Brain pericyte (primary cell): ENCODE measurements at regions not wholly inside any gene's neighbourhood (a gene's known extent, or its start where the extent isn't known, plus 50 kb on each side); places are given as distances from the start of the nearest gene placed in this dataset.

ENCODE experiments used
- DNase-seq: peaks from one replicate; pipeline ENCODE4 v3.0.0-alpha.2; 2012; ENCODE audit warnings: low read depth, low spot score

DNA sequence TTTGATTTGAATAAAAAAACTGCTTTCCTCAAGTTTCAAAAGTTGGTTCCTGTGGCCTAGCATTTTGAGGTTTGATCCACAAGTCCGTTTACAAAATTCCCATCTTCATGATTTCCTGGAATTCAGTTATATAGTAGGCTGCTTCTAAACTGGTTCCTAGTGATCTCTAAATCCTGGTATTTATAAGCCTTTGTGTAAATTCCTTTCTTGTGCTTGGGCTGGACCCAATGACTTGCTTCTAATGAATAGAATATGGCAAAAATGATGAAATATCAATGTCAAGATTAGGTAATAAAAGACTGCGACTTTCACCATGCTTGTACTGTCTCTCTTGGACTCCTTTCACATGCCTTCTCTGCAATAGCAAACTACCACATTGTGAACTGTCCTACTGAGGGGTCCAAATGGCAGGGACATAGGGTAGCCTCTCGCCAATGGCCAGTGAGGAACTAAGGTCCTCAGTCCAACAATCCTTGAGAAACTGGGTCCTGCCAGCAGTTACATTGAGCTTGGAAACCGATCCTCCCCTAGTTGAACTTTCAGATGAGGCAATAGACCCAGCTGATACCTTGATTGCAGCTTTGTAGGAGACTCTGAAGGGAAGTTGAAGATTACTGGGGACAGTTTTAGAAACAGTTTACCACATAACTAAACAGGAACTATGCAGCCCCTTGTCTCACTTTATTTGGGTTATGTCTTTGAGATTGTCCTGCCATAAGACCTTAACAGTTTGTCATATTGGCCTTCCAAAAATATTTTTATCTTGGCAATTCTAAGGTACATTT is 303.9 kb upstream of the TBC1D5 start:
- DNase-seq = no peak

DNA sequence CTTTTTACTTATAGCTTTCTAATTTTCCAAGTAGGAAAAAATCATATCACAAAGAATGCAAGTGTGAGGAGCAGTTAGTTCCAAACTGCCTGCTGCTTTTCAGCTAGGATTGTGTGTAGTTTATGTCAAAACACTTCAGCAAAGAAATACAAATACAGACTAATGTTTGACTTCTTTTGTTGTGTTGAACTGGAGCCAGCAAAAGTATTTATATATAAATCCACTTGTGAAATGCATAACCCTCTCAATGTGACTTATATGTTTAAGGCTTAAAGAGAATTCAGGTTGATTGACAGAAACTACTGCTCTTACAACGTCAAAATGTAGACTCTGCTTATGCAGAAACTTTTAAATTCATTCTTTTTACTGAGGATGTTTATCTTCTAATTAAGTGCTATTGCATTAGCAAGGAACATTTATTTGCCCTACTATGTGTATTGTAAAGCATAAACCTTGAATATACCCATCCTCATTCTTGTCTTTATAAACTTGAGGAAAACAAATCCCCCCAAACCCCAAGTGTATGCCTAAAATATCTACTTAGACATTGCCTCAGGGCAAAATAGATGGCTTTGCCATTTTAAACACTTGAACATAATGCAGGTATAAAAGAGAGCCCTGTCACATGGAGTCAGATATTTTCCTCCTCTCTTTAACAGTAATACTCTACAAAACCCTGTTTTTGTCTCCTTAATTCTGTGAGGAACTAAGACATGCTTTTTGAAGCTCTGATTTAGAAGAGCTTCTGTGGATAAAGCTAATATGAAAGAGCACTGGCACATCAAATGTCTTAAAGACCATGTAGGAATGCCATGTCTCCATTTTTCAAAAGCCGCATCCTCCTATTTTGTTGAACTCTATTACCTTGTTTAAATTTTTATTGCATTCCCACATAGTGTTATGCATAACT is 302.8 kb upstream of the TBC1D5 start:
- DNase-seq = no peak

GRCh38 chr3:18044191-18044590 is 301.8 kb upstream of the TBC1D5 start:
- no peak for DNase-seq

GRCh38 chr3:18036450-18036815 is 294.0 kb upstream of the TBC1D5 start:
- no peak for DNase-seq

DNA sequence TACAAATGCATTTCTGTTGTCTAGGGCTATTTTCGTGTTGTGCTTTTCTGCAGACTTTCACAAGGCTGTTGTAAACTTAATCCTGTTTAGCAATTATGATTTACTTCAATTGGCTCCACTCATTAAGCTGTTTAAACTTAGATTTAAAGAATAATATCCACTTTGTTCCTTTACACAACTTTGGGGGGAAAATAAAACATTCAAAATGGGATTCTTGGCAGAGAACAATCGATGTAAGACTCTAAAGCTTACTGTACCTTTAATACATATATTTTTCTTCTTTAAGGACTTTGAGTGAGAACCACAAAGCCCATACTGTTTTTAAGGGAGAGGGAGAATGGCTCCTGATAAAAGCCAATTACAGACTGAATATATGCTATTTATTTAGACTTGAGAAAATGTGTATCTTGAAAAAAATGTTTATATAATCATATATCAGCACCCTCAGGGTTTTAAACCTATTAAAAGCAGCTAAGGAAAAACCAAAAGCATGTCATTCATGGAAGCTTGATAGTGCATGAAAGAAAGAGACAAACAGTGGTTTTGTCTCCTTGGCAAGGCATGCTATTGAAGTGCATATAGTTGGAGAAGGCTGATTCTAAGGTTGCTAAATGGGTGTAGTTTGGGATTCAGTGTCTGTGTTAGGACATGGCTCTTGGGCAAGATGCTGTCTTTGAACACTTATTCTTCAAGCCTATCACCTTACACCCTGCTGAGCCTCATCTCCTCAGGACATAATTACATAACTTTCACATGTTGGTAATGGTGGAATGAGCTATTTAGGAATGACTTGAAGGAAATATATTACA is 293.4 kb upstream of the TBC1D5 start:
- no peak for DNase-seq

DNA sequence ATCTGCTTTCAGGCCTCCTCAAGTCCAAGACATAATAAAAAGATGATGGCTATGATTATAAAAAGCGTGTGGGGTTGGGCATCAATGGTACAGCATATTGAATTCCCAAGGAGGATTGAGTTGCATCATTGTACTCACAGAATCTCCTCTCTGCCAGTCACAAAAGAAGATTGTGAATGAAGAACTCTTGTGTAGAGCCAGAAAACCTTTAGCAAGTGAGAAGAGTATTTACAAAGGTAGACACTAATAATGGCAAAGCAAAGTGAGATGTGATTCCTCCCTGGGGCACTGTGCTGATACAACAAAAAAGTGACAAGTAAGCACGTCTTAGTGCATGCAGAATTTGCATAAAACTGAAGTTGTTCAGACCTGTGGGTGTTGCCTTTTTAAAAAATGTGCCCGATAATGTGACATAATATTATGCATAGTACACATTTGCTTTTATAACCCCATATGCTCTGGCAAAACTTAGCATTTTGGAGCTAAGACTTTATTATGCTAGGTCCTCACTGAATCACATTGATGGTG is 291.2 kb upstream of the TBC1D5 start:
- DNase-seq = no peak

DNA sequence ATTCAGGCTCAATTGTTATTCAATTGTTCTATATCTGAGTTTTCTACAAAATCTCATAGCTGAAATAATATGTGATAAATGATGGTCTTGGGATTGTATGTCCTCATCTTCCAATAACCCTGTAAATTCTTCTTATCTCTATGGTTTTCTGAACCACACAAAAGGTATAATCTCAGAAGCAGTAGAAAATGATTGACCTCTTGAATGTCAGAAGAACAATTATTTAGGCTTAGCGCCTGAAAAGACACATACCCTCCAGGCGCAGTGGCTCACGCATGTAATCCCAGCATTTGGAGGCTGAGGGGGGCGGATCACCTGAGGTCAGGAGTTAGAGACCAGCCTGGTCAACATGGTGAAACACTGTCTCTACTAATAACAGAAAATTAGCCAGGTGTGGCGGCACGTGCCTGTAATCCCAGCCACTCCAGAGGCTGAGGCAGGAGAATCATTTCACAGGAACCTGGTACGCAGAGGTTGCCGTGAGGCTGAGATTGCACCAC is 288.0 kb upstream of the TBC1D5 start:
- no peak for DNase-seq

DNA sequence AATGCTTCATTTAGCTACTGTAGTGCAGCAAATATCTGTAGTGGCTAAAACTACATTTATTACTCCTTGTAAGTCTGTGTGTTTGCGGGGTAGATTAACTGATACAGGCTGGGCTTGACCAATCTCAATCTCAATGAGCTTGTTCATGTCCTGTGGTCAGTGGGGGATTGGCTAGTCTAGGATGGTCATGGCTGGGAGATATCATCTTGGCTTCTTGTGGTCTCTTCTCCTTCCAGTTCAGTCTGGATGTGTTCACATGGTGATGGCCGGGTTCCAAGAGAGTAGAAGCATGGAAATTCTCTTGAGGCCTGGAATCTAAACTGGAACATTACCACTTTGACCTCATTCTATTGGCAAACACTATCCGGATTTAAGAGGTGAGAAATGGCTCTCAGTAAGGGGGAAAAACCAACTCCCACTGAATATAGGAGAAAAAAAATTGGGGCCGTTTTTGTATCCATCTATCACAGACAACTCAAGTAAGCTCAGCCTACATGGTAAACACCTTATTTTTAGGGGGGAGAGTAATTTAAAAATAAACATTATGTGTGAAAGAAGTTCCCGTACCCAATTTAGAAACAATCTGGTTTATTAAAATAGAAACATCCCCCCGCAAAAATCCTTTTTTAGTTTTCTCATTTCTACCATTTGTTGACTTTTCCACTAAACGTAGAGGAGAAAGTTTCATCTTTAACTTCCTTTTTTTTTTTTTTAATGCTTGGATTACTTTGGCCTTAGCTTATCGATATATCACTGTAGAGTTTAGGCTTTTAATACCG is 284.9 kb upstream of the TBC1D5 start:
- DNase-seq = no peak

DNA sequence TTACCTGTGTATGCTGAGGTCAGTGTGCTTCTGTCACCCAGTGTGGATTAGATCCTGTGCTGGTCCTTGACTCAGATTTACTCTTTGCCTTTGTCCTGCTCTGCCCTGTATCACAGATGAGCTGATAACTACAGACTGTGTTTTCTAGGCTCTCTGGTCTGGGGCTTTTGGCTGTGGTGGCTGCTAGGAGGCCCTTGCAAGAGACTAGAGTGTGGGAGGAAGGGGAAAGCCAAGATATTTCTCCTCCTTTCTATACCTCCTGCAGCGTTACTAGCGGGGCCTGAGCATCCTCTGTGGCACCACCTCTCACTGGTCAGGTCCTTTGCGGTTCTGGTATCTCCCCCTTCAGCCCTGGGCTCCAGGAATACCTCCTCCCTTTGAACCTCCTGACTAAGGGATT is 282.3 kb upstream of the TBC1D5 start:
- no peak for DNase-seq

DNA sequence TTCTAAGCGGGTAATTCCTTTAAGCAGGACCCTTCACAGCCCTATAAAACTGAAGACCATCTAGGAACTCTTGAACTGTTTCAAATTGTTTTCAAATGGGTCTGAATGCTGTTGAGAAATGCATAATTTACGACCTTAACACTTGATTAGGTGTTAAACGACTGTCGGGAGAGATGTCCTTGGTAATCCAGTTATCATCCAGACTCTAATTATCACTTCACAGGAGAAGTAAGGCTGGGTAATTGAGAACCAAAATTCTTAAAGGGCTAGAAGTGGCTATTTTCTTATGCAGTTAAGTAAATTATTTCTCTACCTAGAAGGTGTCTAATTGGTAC is 276.7 kb upstream of the TBC1D5 start:
- DNase-seq = no peak

- peak; percentile 43 for DNase-seq
Observed at GRCh38 chr3:18018491-18019160, 276.2 kb upstream of the TBC1D5 start.

DNA sequence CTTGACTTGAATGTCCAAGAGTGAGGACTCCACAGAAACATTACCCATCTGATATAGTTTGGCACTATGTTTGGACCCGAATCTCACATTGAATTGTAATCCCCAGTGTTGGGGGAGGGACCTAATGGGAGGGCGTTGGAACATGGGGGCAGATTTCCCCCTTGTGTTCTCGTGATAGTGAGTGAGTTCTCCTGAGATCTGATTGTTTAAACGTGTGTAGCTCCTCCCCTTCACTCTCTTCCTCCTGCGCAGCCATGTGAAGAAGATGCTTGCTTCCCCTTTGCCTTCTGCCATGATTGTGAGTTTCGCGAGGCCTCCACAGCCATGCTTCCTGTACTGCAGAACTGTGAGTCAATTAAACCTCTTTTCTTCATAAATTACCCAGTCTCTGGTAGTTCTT is 273.9 kb upstream of the TBC1D5 start:
- DNase-seq = no peak

DNA sequence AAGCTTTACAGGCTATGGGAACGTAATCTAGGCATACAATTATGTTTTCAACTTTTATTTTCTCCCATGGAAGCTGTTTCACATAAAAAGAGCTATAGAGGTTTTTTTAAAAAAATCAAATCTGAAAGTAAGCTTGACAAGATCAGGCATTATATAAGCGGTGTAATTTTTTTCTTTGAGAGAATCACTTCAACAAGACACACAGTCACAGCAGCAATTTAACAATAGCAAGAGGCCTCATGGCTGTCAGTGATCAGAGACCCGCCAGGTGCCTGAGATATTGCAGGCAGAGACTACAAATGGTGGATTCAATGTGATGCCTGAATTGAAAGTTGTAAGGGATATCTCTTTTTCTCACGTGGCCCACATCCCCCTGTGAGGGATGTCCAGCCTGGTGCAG is 270.5 kb upstream of the TBC1D5 start:
- no peak for DNase-seq

GRCh38 chr3:18012436-18012835 is 270.0 kb upstream of the TBC1D5 start:
- DNase-seq = no peak

- no peak for DNase-seq
Observed at GRCh38 chr3:18011387-18011786, 269.0 kb upstream of the TBC1D5 start.

GRCh38 chr3:18010001-18010400 is 267.6 kb upstream of the TBC1D5 start:
- DNase-seq = no peak

GRCh38 chr3:18008706-18009368 is 266.4 kb upstream of the TBC1D5 start:
- DNase-seq = no peak

DNA sequence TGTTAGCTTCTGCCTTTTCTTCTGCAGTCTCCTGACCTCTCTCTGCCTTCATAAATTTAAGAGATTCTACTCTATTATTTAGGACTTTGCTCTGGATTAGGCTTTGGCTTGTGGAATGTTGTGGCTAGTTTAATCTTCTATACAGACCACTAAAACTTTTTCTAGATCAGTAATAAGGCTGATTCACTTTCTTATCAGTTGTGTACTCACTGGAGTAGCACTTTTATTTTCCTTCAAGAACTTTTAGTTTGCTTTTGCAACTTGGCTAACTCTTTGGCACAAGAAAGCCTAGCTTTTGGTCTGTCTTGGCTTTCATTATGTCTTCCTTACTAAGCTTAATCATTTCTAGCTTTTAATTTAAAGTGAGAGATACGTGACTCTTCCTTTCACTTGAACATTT is 265.5 kb upstream of the TBC1D5 start:
- DNase-seq = no peak

- DNase-seq = no peak
Observed at GRCh38 chr3:17995769-17996168, 253.3 kb upstream of the TBC1D5 start.

DNA sequence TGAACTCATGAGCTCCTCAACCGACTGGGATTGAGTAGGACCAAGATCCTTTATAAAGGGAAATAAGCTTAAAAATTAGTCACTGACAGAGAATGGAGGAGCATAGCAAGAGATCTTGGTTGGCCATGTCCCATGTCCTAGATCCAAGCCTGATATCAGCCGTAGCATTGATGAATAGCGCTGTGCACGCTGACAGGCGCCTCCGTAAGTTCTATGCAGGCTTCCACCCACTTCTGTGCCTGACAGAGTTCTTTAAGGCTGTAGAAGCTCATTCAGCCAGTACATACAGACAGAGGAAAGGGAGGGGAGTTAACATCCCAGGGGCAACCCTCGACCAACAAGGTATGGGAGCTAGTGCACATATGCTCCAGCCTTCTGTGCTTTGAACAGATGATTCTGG is 251.7 kb upstream of the TBC1D5 start:
- DNase-seq = no peak
